K562 (cell line): ENCODE measurements at regions not wholly inside any gene's neighbourhood (a gene's known extent, or its start where the extent isn't known, plus 50 kb on each side); places are given as distances from the start of the nearest gene placed in this dataset.

Source experiments
- CBX3 ChIP-seq, 2 experiments: IDR thresholded peaks; 1 replicate in 1 of 2; 2 replicates in 1 of 2; pipeline ENCODE4 v1.6.1; 2012; ENCODE audit warnings: inconsistent platforms in 2 of 2, low read length in 2 of 2, borderline replicate concordance in 1 of 2, control low read depth in 1 of 2
- KDM4B ChIP-seq, 2 experiments: fragments of 450-650 bp in 1 of 2; sonication (generic) in 1 of 2; IDR thresholded peaks; 2 replicates each; pipeline ENCODE4 v1.6.1; 2016 to 2017; ENCODE audit warnings: borderline replicate concordance in 2 of 2, antibody characterized with exemption in 1 of 2, low read depth in 1 of 2, mild to moderate bottlenecking in 1 of 2
- NR2C2 ChIP-seq, 2 experiments: fragments of 200-800 bp in 1 of 2; sonication (Bioruptor generic) in 1 of 2; sonication (generic) in 1 of 2; formaldehyde crosslinking in 1 of 2; IDR thresholded peaks; 2 replicates each; pipeline versions ENCODE4 v1.6.1 to v1.8.0; 2016 to 2022; ENCODE audit warnings: mild to moderate bottlenecking in 1 of 2, missing compliant biosample characterization in 1 of 2, missing genetic modification characterization in 1 of 2, missing genetic modification reagents in 1 of 2
- POLR2A ChIP-seq: fragments of 450-650 bp; conservative IDR thresholded peaks from 2 replicates; pipeline ENCODE4 v1.6.1; 2016

DNA sequence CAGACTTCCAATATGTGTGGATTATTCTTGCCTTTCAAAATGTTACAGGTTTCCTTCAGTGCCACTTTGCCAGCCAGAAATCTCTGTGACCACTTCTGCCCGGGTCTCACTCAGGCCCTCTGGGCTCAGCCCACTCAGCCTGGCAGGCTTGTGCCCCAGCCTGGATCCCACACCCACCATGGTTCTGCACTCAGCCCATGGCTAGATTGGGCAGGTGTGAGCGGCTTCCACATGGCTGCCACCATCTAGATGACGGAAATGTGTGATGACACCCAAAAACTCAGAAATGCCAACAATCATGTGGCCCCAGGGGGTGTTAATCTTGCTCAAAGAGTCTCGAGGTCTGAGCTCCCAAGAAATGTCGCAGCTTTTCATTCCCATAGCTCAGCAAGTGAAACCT, 1097.5 kb upstream of the SLC39A10 start:
- TF ChIP-seq CBX3 (IDR thresholded peaks at IDR 0.05; ENCODE audit: borderline replicate concordance in 1 of 2, low read length in 2 of 2) (no peak), KDM4B (IDR thresholded peaks at IDR 0.05; ENCODE audit: borderline replicate concordance in 2 of 2, low read depth in 1 of 2) (no peak), NR2C2 (CRISPR knock-in tag; IDR thresholded peaks at IDR 0.05) (no peak), NR2C2 (tag; IDR thresholded peaks at IDR 0.05) (no peak), POLR2A (no peak)
